ENCODE measurements at regions not wholly inside any gene's neighbourhood (a gene's known extent, or its start where the extent isn't known, plus 50 kb on each side); places are given as distances from the start of the nearest gene placed in this dataset.

DNA sequence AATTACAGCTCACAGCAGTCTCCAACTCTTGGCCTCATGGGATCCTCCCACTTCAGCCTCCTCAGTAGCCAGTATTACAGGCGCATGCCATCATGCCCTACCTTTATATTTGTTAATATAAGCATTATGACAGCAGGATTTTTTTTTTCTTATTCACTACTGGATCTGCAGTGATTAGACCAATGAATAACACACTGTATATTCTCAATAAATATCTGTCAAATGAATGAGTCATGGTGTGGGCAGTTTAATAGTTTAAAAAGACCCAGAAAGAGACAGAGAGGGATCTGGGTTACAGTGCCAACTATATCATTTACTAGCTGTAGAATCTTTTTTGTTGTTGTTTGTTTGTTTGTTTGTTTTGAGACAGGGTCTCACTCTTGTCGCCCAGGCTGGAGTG, 62.4 kb upstream of the LTBP1 start:
- TF ChIP-seq, protein P1, sequence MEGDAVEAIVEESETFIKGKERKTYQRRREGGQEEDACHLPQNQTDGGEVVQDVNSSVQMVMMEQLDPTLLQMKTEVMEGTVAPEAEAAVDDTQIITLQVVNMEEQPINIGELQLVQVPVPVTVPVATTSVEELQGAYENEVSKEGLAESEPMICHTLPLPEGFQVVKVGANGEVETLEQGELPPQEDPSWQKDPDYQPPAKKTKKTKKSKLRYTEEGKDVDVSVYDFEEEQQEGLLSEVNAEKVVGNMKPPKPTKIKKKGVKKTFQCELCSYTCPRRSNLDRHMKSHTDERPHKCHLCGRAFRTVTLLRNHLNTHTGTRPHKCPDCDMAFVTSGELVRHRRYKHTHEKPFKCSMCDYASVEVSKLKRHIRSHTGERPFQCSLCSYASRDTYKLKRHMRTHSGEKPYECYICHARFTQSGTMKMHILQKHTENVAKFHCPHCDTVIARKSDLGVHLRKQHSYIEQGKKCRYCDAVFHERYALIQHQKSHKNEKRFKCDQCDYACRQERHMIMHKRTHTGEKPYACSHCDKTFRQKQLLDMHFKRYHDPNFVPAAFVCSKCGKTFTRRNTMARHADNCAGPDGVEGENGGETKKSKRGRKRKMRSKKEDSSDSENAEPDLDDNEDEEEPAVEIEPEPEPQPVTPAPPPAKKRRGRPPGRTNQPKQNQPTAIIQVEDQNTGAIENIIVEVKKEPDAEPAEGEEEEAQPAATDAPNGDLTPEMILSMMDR (conservative IDR thresholded peaks at IDR 0.05 in 1 of 2, IDR thresholded peaks at IDR 0.05 in 1 of 2; ENCODE audit: low read depth in 1 of 2, low read length in 2 of 2) = no peak
- TF ChIP-seq EZH2 (IDR thresholded peaks at IDR 0.05; ENCODE audit: low read length, missing control alignments) = no peak
